Adrenal gland (tissue), 5 donors: ENCODE measurements at regions not wholly inside any gene's neighbourhood (a gene's known extent, or its start where the extent isn't known, plus 50 kb on each side); places are given as distances from the start of the nearest gene placed in this dataset.

Source experiments
- CTCF ChIP-seq, 6 experiments: fragments of 450-650 bp in 4 of 6; fragments of 200-600 bp in 2 of 6; sonication (generic) in 1 of 6; IDR thresholded peaks; 1 replicate in 5 of 6; 2 replicates in 1 of 6; pipeline versions ENCODE4 v1.5.1 to v1.8.0; 2016 to 2021; ENCODE audit warnings: antibody characterized with exemption in 6 of 6, mild to moderate bottlenecking in 2 of 6, moderate library complexity in 1 of 6
- POLR2A ChIP-seq, 2 donors: fragments of 450-650 bp; IDR thresholded peaks; one replicate each; pipeline ENCODE4 v1.6.1; 2017; ENCODE audit warnings: antibody characterized with exemption in 2 of 2, mild to moderate bottlenecking in 2 of 2, moderate library complexity in 1 of 2
- donor health status: DM: no; HTN: no; CAD: no.

- no peak for TF ChIP-seq CTCF (IDR thresholded peaks at IDR 0.05)
- TF ChIP-seq POLR2A (IDR thresholded peaks at IDR 0.05) = no peak
Measured at GRCh38 chr12:30415777-30416176, 279.9 kb downstream of the IPO8 start.
